HG03378 (cell line): ENCODE measurements at regions not wholly inside any gene's neighbourhood (a gene's known extent, or its start where the extent isn't known, plus 50 kb on each side); places are given as distances from the start of the nearest gene placed in this dataset.

Experiments used
- ATAC-seq: cut with Tn5 transposase; IDR thresholded peaks from one replicate; pipeline ENCODE4 v1.9.1; 2021; ENCODE audit warnings: mild to moderate bottlenecking, moderate library complexity; ENCODE audit not compliant: unreplicated experiment

DNA sequence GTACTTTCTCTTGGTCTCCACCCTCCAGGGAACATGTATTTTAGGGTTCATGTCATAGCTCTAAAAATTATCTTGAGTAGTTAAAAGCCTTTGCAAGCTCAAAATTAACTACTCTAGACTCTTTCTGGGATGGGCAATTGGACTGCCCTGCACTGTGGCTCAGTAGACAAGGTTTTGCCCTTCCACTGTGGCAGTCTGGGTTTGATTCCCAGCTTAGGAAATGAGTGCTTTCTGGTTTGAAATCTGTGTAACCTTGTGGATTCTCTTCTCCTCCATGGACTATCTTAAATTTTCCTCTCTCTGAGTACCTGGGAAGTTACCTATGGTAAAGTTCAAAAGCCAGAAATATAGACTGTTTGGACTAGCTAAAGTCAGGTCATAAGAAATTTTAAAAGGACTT is 94.6 kb upstream of the UST start:
- ATAC-seq: no peak

DNA sequence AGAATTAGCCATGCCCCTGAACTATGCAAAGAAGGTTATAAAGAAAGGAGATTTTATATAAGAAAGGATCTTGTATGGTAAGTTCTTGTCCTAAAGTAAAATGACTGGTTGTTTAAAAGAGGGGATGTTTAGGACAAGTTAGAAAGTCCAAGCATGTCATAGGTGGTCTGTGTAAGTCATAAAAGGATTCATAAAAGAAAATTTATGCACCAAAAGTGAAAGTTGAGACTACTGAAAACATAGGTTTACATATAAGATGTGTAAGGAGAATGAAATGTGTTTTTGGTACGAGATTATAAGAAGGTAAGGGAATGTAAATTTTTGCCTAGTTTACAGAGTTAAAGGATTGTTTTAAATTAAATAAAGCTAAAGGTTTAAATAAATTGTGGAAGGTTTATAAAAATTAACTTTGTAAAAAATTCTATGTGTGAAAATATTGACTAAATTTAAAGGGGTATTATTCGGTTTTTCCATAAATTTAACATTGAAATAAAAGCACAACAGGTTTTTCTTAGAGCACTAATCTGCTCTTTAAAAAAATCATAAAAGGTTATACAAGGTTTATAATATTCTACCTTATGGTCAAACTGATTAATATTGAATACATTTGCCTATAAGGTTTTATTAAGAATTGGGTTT is 93.6 kb upstream of the UST start:
- ATAC-seq: no peak

DNA sequence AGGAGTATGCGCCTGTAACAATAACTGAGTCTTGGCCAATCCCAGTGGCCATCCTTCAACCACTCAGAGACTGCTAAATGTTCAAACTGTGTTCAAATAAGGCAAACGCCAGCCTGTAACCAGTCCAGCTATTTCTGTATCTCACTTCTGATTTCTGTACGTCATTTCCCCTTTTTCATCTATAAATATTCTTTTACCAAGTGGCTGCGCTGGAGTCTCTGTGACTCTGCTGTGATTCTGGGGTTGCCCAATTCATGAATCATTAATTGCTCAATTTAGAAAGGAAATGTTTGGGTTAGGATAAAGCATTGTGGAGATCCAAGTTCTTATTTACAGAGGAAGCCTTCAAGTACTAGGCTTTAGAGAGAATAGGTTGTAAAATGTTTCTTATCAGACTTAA is 89.8 kb upstream of the UST start:
- ATAC-seq: peak; percentile 65

DNA sequence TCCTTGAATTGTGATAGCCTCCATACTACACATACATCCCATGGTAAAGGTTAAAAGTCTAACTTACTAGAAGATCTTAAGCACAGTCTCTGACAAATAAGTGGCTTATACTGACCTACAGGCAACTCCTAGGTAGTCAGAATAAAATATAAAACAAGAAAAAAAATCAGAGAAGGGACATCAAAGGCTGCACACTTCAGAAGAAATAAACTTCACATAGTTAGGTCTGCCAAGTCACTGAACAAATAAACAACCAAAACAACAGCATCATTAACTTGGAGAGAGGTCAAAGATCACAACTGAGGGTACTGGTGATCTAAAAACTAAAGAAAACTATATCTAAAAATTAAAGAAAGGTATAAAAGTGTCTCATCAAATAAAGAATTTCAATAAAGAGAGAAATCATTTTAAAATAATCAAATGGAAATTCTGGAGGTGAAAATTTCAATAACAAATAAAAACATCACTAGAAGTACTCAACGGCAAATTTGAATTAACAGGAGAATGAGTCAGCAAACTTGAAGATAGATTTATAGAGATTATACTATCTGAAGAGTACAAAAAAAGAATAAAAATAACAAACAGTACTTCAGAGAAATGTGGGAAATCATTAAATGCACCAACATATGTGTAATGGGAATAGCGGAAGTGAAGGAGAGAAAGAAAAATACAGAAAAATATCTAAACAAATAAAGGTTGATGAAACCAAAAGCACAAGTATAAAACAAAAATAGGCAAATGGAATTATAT is 88.0 kb upstream of the UST start:
- no peak for ATAC-seq

DNA sequence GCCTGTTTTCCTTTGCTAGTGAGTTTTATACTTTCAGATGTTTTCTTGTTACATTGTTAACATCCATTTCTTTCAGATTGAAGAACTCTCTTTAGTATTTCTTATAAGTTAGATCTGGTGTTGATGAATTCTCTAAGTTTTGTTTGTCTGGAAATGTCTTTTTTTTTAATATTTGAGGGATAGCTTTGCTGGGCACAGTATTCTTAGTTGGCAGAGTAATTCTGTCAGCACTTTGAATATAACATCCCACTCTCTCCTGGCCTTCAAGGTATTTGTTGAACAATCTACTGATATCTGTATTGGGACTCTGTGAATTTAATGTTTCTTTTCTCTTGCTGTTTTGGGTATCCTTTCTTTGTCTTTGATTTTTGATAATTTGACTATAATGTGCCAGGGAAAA is 79.4 kb upstream of the UST start:
- ATAC-seq: no peak

DNA sequence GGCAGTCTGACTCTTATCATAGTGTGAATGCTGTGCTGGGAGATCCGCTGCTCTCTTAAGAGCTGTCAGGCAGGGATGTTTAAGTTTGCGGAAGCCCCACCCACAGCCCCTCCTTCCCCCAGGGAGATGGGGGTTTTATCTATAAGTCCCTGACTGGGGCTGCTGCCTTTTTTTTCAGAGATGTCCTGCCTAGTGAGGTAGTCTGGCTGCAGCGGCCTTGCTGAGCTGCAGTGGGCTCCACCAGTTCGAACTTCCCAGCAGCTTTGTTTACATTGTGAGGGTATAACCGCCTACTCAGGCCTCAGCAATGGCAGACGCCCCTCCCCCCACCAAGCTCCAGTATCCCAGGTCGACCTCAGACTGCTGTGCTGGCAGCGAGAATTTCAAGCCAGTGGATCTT is 75.7 kb upstream of the UST start:
- ATAC-seq: no peak

DNA sequence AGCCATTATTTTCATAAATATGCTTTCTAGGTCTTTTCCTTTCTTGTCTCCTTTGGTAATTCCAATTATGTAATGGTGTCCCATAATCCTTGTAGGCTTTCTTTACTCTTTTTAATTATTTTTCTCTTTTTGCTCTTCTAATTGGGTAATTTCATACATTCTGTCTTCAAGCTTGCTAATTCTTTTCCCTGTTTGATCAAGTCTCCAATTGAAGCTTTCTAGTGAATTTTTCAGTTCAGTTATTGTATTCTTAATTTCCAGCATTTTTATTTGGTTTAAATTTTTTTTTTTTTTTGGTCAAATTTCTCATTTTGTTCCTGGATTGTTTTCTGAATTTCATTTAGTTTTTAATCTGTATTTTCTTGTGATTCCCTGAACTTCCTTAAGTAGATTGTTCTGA is 74.9 kb upstream of the UST start:
- ATAC-seq: no peak

DNA sequence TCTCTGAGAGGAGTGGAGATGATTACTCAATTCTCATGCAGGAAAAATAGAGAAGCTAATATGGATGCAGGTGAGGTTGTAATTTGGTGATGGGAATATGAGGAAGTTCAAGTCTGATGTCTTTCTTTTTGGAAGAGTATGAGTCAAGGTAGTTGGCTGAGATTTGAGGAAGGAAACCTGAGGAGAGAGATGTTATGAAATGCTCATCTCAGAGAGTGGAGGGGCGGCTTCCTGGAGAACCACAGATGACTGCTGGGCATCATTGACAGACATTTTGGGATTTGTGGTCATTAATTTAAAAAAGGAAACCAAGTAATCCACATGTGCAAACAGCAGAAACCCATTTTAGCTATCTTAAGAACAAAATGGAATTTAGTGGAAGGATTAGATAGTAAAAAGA is 72.5 kb upstream of the UST start:
- ATAC-seq: no peak

DNA sequence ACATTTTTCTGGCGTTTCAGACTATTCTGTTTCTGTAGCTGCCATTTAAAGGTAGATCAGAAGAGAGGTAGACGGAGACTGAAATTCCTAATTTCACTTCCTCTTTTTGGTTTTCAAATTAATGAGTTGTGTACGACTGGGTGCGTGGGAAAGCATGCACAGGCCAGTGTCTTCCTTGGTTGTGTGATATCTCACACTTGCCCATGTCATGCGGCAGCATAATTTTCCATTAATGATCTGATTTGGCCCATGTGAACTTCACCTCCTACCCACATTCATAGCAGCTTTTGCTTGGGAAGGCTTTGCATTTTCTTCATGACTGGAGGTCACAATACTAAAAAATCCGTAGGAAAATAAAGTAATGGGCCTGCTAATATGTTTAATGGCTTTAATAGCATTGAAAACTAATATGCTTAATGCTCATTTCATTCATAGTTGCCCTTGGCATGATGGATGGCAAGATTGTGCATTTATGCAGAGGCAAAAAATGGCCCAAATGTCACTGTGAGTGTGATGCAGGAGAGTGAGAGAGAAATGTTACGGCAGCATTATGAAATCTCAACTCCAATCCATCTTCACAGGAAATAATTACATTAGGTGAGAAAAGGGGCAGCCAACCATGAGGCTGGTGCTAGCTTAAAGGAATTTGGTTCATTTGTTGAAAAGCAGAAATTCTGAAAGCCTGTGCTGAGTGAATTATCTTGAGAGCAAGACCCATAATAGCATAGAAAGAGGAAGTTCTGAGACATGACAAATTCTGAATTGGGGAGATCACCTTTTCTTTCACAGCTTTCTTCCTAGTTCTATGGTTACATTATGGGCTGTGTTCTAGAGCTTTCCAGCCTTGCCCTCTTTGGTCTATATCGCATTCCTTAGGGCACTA is 69.0 kb upstream of the UST start:
- ATAC-seq: peak; percentile 87

DNA sequence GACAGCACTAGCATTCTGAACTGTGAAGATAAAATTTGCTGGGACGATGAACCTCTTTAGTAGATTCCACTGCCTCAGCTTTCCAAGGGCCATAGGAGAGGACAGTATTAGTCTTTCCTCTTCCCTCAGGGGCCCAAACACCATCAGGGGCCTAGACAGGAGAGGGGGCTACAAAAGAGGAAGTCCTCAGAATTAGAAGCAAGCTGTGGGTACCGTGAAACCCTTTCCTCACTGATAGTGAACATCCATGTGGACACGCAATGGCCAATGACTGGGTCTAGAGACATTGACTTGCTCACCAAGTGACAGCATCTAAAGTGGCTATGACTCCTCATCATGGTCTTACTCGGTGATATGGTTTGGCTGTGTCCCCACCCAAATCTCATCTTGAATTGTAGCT is 68.1 kb upstream of the UST start:
- ATAC-seq: no peak

DNA sequence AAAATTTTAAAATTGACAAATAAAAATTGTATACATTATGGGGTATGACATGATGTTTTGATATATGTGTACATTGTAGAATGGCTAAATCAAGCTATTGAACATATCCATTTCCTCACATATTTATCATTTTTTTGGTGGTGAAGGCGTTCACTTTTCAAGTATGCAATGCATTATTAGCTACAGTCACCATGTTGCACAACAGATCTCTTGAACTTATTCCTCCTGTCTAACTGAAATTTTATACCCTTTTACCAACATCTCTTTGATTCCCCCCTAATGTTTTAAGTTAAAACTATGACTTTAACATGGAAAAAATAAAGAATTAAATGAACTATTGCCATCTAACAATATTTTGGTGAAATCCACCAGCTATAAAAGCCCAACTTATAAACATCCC is 65.2 kb upstream of the UST start:
- ATAC-seq: no peak

DNA sequence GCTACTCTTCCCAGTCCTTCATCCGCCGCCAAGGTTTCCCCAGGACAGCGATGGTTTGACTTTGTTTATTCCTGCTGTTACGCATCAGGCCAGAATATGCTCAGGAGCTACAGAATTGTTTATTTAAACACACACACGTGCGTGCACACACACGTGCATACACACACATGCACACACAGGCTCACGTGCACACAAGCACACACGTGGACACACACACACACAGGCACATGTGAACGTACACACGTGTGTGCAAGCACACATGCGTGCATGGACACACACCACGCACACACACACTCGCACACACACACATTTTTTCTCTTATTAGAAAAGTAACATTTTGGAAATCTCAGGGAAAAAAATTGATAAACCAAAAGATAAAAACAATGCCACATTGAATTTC is 64.6 kb upstream of the UST start:
- no peak for ATAC-seq

DNA sequence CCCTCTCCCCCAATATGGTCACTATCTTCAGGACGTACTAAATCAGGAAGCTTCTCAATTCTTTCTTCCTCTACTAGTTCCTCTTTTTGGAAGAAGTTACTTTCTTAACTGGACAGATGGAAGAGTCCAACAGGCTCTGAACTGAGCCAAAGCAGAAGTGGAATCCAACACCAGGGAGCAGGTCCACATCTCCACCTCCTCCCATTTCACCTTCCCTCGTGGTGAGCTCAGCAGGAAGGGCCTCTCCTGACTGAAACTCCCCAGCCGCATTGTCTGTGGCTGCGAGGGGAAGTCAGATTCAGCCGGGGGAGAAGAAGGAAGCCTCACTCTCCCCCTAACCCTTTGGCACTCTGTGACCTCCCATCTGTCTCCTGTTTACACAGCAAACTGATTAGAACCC is 63.8 kb upstream of the UST start:
- no peak for ATAC-seq

DNA sequence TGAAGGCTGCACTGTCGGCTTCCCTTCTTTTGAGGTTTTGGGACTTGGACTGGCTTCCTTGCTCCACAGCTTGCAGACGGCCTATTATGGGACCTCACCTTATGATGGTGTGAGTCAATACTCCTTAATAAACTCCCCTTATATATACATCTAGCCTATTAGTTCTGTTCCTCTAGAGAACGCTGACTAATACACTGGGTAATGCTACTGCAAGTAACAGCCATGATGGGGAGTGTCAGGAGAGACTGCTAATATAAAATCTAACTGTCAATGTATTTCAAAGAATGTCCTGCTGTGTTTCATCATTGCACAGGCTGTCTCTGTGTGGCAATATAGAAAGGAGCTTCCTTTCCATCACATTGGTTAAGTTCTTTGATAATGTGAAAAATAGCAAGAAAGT is 57.7 kb upstream of the UST start:
- no peak for ATAC-seq

DNA sequence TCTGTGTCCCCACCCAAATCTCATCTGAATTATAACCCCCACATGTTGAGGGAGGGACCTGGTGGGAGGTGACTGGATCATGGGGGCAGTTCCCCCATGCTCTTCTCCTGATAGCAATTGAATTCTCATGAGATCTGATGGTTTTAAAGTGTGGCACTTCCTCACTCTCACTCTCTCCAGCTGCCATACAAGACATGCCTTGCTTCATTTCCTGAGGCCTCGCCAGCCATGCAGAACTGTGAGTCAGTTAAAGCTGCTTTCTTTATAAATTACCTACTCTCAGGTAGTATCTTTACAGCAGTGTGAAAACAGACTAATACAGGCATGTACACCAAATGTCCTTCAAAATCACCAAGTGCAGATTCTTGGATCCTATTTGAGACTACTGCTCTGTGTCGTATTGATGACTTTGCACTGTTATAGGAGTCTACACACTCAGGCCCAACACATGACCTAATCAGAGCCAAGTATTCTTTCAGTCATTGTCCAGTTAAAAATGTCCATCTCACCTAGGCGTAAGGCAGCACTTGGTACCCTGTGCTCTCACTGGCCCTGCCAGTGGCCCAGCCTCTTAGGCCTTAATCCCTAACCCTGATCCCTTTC is 52.8 kb upstream of the UST start:
- peak; percentile 91 for ATAC-seq
